ENCODE measurements at regions not wholly inside any gene's neighbourhood (a gene's known extent, or its start where the extent isn't known, plus 50 kb on each side); places are given as distances from the start of the nearest gene placed in this dataset.

DNA sequence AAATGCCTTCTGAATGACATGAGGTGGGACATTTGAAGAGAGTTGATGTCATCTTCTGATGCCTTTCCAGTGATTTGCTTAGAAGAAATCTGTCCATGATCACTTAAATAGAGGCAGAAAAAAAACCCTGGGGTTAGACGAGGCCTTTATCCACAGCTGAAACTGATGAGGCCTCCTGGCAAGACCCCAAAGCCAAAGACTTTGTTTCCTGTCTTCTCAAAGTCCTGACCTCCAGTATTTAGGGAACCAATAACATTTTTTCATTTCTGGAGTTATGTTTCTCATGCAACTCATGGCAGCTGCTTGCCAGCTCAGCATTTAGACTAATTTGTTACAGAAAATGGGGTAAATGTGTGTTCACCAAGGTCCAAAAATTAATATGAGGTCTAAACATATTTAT, 248.0 kb upstream of the PRDM1 start:
- TF ChIP-seq, protein P1, sequence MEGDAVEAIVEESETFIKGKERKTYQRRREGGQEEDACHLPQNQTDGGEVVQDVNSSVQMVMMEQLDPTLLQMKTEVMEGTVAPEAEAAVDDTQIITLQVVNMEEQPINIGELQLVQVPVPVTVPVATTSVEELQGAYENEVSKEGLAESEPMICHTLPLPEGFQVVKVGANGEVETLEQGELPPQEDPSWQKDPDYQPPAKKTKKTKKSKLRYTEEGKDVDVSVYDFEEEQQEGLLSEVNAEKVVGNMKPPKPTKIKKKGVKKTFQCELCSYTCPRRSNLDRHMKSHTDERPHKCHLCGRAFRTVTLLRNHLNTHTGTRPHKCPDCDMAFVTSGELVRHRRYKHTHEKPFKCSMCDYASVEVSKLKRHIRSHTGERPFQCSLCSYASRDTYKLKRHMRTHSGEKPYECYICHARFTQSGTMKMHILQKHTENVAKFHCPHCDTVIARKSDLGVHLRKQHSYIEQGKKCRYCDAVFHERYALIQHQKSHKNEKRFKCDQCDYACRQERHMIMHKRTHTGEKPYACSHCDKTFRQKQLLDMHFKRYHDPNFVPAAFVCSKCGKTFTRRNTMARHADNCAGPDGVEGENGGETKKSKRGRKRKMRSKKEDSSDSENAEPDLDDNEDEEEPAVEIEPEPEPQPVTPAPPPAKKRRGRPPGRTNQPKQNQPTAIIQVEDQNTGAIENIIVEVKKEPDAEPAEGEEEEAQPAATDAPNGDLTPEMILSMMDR (IDR thresholded peaks at IDR 0.05), result no peak
- TF ChIP-seq EZH2 (IDR thresholded peaks at IDR 0.05; ENCODE audit: borderline replicate concordance, insufficient read depth, low read depth, low read length, poor library complexity, severe bottlenecking), result no peak
